ENCODE measurements at regions not wholly inside any gene's neighbourhood (a gene's known extent, or its start where the extent isn't known, plus 50 kb on each side); places are given as distances from the start of the nearest gene placed in this dataset.

DNA sequence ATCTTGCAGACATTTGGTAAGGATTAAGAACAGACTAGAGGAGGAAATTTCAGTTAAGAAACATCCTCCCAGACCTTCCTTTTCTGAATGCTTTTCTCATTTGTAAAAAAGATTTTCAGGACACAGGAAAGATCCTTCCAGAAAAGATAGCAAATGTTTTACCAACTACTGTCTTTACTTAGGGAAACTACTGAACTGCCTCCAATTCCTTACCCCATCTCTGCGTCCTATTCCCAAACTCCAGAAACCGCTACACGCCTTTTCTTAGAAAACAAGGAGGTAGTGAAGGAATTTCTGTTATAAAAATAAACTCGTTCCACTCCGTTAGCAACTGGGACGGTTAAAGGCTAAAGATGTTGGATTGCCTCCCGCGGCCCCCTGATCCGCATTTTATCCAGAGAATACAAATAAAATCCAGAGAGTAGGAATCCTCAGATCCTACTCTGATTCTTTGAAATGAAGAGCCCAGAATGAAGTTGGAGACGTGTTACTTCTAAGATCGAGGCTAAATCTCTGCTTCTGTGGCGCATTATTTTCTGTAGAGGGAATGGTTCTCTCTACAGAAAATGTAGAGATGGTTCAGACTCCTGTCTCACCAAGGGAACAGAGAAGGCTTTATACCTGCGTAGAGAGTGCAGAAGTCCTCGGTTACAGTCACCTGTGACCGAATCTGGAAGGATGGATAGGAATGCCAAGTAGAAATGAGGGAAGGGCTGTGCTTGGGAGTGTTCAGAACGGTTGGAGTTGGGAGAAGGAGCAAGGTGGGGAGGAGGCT lies 133.0 kb downstream of the GPX5 start:
- Histone ChIP-seq H3K4me2 (replicated peaks; ENCODE audit: low read depth, low read length, poor library complexity, severe bottlenecking) (peak overlapping the region; percentile 57), H4K20me1 (ENCODE audit: control insufficient read depth, insufficient read depth, low read length, poor library complexity, severe bottlenecking) (no peaks in the 10 kb centered on the region), H3K4me3 (ENCODE audit: control extremely low read depth in 1 of 5, extremely low read depth in 1 of 5, insufficient read depth in 1 of 5, low read depth in 2 of 5, low read length in 4 of 5) (peak overlapping the region in 4 of 5 experiments; percentile 14 to 44 (median 39)), H3K9ac (ENCODE audit: low read length) (peak overlapping the region; percentile 45), H3K79me2 (ENCODE audit: control insufficient read depth, insufficient read depth, low read length) (no peaks in the 10 kb centered on the region), H3K27ac (ENCODE audit: low read length in 2 of 2) (no peak overlapping the region), H3K36me3 (replicated peaks in 1 of 2; ENCODE audit: control extremely low read depth in 1 of 2, control insufficient read depth in 1 of 2, extremely low read depth in 1 of 2, insufficient read depth in 2 of 2, low read length in 1 of 2) (no peaks in the 10 kb centered on the region), H3K9me3 (ENCODE audit: control extremely low read depth in 1 of 3, control insufficient read depth in 2 of 3, insufficient read depth in 1 of 3, low read length in 2 of 3) (peaks cover 0 to 3% (median 2%) of the 10 kb centered on the region in 3 donors), H3K27me3 (replicated peaks in 1 of 4; ENCODE audit: control extremely low read depth in 1 of 4, control insufficient read depth in 3 of 4, insufficient read depth in 4 of 4, low read length in 3 of 4) (peaks cover 0 to 38% (median 26%) of the 10 kb centered on the region in 4 experiments), H3K4me1 (ENCODE audit: control insufficient read depth in 2 of 2, insufficient read depth in 2 of 2, low read length in 2 of 2) (peaks cover 17 to 22% of the 10 kb centered on the region in 2 donors), H2AFZ (ENCODE audit: insufficient read depth, low read depth, low read length, poor library complexity, severe bottlenecking) (peak overlapping the region; percentile 6)
- Mint-ChIP-seq H3K27ac (no peak overlapping the region), H3K4me1 (peaks cover 28% of the 10 kb centered on the region), H3K27me3 (peaks cover 51% of the 10 kb centered on the region), H3K4me3 (peak overlapping the region; percentile 86), H3K9me3 (ENCODE audit: insufficient read depth) (no peaks in the 10 kb centered on the region)
- POLR2A ChIA-PET = no interaction called here
- intact Hi-C loops (cut with micrococcal nuclease) = no loop called here
- ATAC-seq (ENCODE audit: low read depth) (no peak), DNase-seq (no peak)
- 0% methylated on average over 3 of the region's 16 CpGs for WGBS (ENCODE audit: insufficient coverage)
- CTCF ChIA-PET = interaction anchor here (0.7 kb wide), 1 partner anchor 114 kb away, joined by 3 read pairs; no protein-coding TSS in a partner anchor
- TF ChIP-seq, protein P1, sequence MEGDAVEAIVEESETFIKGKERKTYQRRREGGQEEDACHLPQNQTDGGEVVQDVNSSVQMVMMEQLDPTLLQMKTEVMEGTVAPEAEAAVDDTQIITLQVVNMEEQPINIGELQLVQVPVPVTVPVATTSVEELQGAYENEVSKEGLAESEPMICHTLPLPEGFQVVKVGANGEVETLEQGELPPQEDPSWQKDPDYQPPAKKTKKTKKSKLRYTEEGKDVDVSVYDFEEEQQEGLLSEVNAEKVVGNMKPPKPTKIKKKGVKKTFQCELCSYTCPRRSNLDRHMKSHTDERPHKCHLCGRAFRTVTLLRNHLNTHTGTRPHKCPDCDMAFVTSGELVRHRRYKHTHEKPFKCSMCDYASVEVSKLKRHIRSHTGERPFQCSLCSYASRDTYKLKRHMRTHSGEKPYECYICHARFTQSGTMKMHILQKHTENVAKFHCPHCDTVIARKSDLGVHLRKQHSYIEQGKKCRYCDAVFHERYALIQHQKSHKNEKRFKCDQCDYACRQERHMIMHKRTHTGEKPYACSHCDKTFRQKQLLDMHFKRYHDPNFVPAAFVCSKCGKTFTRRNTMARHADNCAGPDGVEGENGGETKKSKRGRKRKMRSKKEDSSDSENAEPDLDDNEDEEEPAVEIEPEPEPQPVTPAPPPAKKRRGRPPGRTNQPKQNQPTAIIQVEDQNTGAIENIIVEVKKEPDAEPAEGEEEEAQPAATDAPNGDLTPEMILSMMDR (IDR thresholded peaks at IDR 0.05) = no peak
- no peak for TF ChIP-seq EZH2 (IDR thresholded peaks at IDR 0.05; ENCODE audit: borderline replicate concordance, insufficient read depth, low read depth, low read length, poor library complexity, severe bottlenecking)

DNA sequence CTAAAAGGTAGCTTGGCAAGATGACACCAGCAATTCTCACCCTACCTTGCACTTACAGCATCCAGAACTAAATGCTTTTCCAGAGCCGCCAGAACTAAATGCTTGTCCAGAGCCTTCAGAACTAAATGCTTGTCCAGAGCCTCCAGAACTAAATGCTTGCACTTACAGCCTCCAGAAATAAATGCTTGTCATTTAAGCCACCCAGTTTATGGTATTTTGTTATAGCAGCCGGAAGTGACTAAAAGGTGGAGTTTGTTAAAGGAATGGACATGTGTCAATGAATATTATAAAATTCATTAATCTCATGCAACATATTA lies 133.5 kb downstream of the GPX5 start:
- H3K4me2 ChIP-seq (replicated peaks; ENCODE audit: low read depth, low read length, poor library complexity, severe bottlenecking) = peak overlapping the region; percentile 57
- DNase-seq (no peak), ATAC-seq (ENCODE audit: low read depth) (no peak)
- no peak overlapping the region for H3K27ac ChIP-seq (ENCODE audit: low read length in 2 of 2)
- H3K4me3 ChIP-seq (ENCODE audit: control extremely low read depth in 1 of 5, extremely low read depth in 1 of 5, insufficient read depth in 1 of 5, low read depth in 2 of 5, low read length in 4 of 5) = peak overlapping the region in 2 of 5 experiments; percentile 40 to 44
- H3K27ac Mint-ChIP-seq = no peak overlapping the region
- peaks cover 28% of the 10 kb centered on the region for H3K4me1 Mint-ChIP-seq
- peaks cover 17 to 22% of the 10 kb centered on the region in 2 donors for H3K4me1 ChIP-seq (ENCODE audit: control insufficient read depth in 2 of 2, insufficient read depth in 2 of 2, low read length in 2 of 2)
- H3K36me3 ChIP-seq (replicated peaks in 1 of 2; ENCODE audit: control extremely low read depth in 1 of 2, control insufficient read depth in 1 of 2, extremely low read depth in 1 of 2, insufficient read depth in 2 of 2, low read length in 1 of 2) = no peaks in the 10 kb centered on the region
- 60% methylated on average over 1 of the region's 2 CpGs for WGBS (ENCODE audit: insufficient coverage)
- peaks cover 0 to 38% (median 26%) of the 10 kb centered on the region in 4 experiments for H3K27me3 ChIP-seq (replicated peaks in 1 of 4; ENCODE audit: control extremely low read depth in 1 of 4, control insufficient read depth in 3 of 4, insufficient read depth in 4 of 4, low read length in 3 of 4)
- peak overlapping the region; percentile 45 for H3K9ac ChIP-seq (ENCODE audit: low read length)
- ChIA-PET POLR2A (no interaction called here), CTCF (no interaction called here)
- peaks cover 50% of the 10 kb centered on the region for H3K27me3 Mint-ChIP-seq
- H4K20me1 ChIP-seq (ENCODE audit: control insufficient read depth, insufficient read depth, low read length, poor library complexity, severe bottlenecking) = no peaks in the 10 kb centered on the region
- no peak for TF ChIP-seq EZH2 (IDR thresholded peaks at IDR 0.05; ENCODE audit: borderline replicate concordance, insufficient read depth, low read depth, low read length, poor library complexity, severe bottlenecking)
- TF ChIP-seq, protein P1 (IDR thresholded peaks at IDR 0.05) = no peak
- H3K4me3 Mint-ChIP-seq = peak overlapping the region; percentile 86
- H3K9me3 Mint-ChIP-seq (ENCODE audit: insufficient read depth) = no peaks in the 10 kb centered on the region
- intact Hi-C loops (cut with micrococcal nuclease) = no loop called here
- peaks cover 0 to 2% (median 0%) of the 10 kb centered on the region in 3 donors for H3K9me3 ChIP-seq (ENCODE audit: control extremely low read depth in 1 of 3, control insufficient read depth in 2 of 3, insufficient read depth in 1 of 3, low read length in 2 of 3)
- peak overlapping the region; percentile 6 for H2AFZ ChIP-seq (ENCODE audit: insufficient read depth, low read depth, low read length, poor library complexity, severe bottlenecking)
- H3K79me2 ChIP-seq (ENCODE audit: control insufficient read depth, insufficient read depth, low read length) = no peaks in the 10 kb centered on the region

All from B cell (primary cell).